ENCODE measurements at regions not wholly inside any gene's neighbourhood (a gene's known extent, or its start where the extent isn't known, plus 50 kb on each side); places are given as distances from the start of the nearest gene placed in this dataset.
A peak's percentile ranks its signal among the peaks of the same experiment; 100 is the strongest.
"Not testable (repeated sequence)": the region's sequence is repeated elsewhere in the genome, so short reads cannot be mapped to it uniquely, and the experiment has no call there.

- DNase-seq, result no peak
These were observed 212.1 kb upstream of the P2RY1 start for GRCh38 chr3:152622811-152623167.

- no peak for DNase-seq
These were observed 211.5 kb upstream of the P2RY1 start for GRCh38 chr3:152623286-152623911.

GRCh38 chr3:152626226-152626625, 208.7 kb upstream of the P2RY1 start:
- no peak for DNase-seq

- no peak for DNase-seq
These were observed 206.4 kb upstream of the P2RY1 start for GRCh38 chr3:152628496-152628895.

- DNase-seq, result no peak
These were observed 205.4 kb upstream of the P2RY1 start for GRCh38 chr3:152629363-152630122.

- DNase-seq, result no peak
These were observed 199.5 kb upstream of the P2RY1 start for GRCh38 chr3:152635389-152635788.

GRCh38 chr3:152636651-152637050, 198.3 kb upstream of the P2RY1 start:
- no peak for DNase-seq

GRCh38 chr3:152638214-152638613, 196.7 kb upstream of the P2RY1 start:
- DNase-seq, result no peak

- no peak for DNase-seq
These were observed 196.1 kb upstream of the P2RY1 start for GRCh38 chr3:152638707-152639450.

GRCh38 chr3:152641198-152641597, 193.7 kb upstream of the P2RY1 start:
- DNase-seq, result no peak

GRCh38 chr3:152642658-152643057, 192.3 kb upstream of the P2RY1 start:
- no peak for DNase-seq

- DNase-seq, result no peak
These were observed 190.5 kb upstream of the P2RY1 start for GRCh38 chr3:152644478-152644877.

- no peak for DNase-seq
These were observed 188.9 kb upstream of the P2RY1 start for GRCh38 chr3:152646004-152646403.

GRCh38 chr3:152650177-152650576, 184.8 kb upstream of the P2RY1 start:
- DNase-seq, result peak; percentile 26

GRCh38 chr3:152650923-152651322, 184.0 kb upstream of the P2RY1 start:
- not testable (repeated sequence) for DNase-seq

GRCh38 chr3:152656214-152656971, 178.5 kb upstream of the P2RY1 start:
- DNase-seq, result no peak

GRCh38 chr3:152656972-152657355, 178.0 kb upstream of the P2RY1 start:
- no peak for DNase-seq

- DNase-seq, result no peak
These were observed 175.8 kb upstream of the P2RY1 start for GRCh38 chr3:152658977-152659720.

- no peak for DNase-seq
These were observed 172.8 kb upstream of the P2RY1 start for GRCh38 chr3:152662157-152662556.

- no peak for DNase-seq
These were observed 170.2 kb upstream of the P2RY1 start for GRCh38 chr3:152664766-152665165.

- DNase-seq, result no peak
These were observed 167.7 kb upstream of the P2RY1 start for GRCh38 chr3:152667267-152667666.

- no peak for DNase-seq
These were observed 165.4 kb upstream of the P2RY1 start for GRCh38 chr3:152669560-152669959.

Data from NCI-H774 (cell line).